ENCODE measurements at regions not wholly inside any gene's neighbourhood (a gene's known extent, or its start where the extent isn't known, plus 50 kb on each side); places are given as distances from the start of the nearest gene placed in this dataset.

DNA sequence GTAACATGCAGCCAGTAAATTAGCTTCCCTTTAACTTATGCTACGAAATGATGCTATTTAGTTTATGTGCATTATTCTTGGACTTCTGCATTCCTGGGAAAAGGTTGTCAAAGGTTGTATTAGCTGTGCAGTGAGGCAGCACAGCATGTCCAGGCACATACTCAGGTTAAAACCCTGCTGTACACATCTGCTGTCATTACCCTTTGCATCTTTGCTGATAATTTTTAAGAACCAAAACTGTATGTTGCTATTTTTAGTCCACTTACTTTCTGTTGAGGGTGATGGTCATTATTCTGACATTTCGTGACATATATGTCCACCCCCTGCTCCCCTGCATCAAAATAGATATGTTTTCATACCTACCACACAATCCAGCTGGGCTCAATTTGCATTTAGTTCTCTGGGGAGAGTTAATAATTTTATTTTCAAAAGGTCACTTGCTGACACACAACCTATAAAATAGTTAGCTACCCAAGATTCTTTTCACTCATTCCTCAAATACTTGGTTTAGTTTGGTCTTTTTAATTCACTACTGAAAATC lies 142.5 kb upstream of the SPACA1 start:
- peak; percentile 26 for DNase-seq (ENCODE audit: low read depth)
- H3K4me3 ChIP-seq (ENCODE audit: low read depth, low read length), result no peak overlapping the region
- TF ChIP-seq, protein P1, sequence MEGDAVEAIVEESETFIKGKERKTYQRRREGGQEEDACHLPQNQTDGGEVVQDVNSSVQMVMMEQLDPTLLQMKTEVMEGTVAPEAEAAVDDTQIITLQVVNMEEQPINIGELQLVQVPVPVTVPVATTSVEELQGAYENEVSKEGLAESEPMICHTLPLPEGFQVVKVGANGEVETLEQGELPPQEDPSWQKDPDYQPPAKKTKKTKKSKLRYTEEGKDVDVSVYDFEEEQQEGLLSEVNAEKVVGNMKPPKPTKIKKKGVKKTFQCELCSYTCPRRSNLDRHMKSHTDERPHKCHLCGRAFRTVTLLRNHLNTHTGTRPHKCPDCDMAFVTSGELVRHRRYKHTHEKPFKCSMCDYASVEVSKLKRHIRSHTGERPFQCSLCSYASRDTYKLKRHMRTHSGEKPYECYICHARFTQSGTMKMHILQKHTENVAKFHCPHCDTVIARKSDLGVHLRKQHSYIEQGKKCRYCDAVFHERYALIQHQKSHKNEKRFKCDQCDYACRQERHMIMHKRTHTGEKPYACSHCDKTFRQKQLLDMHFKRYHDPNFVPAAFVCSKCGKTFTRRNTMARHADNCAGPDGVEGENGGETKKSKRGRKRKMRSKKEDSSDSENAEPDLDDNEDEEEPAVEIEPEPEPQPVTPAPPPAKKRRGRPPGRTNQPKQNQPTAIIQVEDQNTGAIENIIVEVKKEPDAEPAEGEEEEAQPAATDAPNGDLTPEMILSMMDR (conservative IDR thresholded peaks at IDR 0.05; ENCODE audit: low read depth, low read length), result no peak

DNA sequence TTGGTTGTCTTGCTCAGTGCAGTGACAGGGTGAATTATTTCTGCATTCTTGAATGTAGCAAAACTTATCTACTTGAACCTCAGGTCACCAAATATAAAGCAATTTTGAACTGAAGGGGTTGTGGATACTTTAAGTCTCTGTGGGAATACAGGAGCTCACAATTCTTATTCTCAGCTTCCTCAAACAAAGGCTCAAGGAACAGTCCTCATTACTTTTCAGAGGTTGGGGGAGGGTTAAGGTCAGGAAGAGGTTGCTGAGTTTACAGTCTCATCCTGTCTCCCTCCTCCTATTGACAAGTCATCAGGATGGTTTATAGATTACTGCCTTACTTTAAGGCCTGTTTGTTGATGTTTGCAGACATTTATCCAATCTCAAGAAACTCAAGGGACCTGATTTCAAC lies 143.6 kb upstream of the SPACA1 start:
- TF ChIP-seq, protein P1 (conservative IDR thresholded peaks at IDR 0.05; ENCODE audit: low read depth, low read length), result no peak
- no peak for DNase-seq (ENCODE audit: low read depth)
- H3K4me3 ChIP-seq (ENCODE audit: low read depth, low read length), result no peak overlapping the region

DNA sequence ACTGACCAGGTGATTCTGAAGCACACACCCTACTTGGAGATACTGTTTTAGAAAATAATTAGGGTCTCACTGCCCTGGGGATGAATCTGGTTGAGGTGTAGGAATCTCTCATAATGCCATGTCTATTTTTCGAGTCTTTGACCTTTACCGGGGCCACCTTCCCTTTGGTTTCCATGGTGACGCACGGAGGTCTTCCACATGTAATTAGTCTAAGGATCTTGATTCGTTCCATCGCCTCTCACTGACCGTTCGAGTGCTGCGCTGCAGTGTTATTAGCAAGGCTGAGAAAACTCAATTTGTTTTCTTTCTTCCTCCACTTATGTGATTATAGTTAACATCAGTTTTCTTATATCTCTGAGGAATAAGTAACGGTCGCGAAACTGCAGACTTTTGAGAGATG lies 144.3 kb upstream of the SPACA1 start:
- TF ChIP-seq, protein P1 (conservative IDR thresholded peaks at IDR 0.05; ENCODE audit: low read depth, low read length), result no peak
- no peak for DNase-seq (ENCODE audit: low read depth)
- no peak overlapping the region for H3K4me3 ChIP-seq (ENCODE audit: low read depth, low read length)

DNA sequence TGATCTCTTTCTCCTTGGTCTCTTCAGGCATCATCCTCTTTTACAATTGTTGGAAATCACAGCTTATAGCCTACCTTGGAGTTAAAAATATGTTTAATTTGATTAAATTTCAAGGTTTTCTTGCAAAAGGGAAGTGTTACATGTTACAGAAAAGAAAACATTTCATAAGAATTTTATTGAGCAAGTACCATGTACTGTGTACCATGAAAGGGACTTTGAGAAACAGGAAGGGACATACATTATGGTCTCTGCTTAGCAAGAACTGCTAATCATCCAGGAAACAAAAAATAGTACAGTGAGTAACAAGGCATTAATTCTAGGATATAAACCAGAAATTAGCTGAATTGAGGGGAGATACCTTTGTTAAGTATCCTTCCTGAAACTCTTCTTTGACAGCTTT lies 145.3 kb upstream of the SPACA1 start:
- no peak overlapping the region for H3K4me3 ChIP-seq (ENCODE audit: low read depth, low read length)
- TF ChIP-seq, protein P1 (conservative IDR thresholded peaks at IDR 0.05; ENCODE audit: low read depth, low read length), result no peak
- no peak for DNase-seq (ENCODE audit: low read depth)

DNA sequence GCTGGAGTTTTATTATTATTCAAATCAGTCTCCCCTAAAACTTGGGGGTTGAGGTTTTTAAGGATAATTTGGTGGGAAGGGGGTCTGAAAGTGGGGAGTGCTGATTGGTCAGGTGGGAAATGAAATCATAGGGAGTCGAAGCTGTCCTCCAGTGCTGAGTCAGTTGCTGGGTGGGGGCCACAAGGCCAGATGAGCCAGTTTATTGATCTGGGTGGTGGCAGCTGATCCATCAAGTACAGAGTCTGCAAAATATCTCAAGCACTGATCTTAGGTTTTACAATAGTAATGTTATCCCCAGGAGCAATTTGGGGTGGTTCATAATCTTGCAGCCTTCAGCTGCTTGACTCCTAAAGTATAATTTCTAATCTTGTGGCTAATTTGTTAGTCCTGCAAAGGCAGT lies 146.0 kb upstream of the SPACA1 start:
- H3K4me3 ChIP-seq (ENCODE audit: low read depth, low read length), result no peak overlapping the region
- TF ChIP-seq, protein P1 (conservative IDR thresholded peaks at IDR 0.05; ENCODE audit: low read depth, low read length), result no peak
- no peak for DNase-seq (ENCODE audit: low read depth)

DNA sequence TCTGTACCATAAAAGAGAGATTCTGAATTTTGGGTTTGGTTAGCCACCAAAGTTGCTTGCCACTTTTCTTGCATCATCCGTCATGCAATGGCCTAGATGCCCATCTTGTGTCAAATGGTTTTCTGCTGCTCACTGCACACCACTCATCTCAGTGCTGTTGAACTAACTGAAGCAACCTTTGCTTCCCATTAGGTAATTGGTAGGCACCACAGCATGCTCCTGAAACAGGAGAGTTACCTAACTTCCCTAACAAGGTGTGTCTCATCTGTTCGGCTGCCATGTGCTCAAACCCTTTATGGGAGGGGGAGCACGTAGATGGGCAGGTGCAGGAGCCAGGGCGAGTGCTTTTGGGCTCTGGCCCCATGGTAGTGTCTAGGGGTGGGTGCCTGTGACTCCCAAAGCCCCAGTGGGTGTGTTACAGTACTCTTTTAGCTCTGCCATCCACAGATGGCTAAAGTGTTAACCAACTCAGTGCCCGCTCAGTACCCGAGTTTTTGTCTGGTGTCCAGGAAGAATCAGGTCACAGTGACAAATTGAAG lies 147.4 kb upstream of the SPACA1 start:
- no peak overlapping the region for H3K4me3 ChIP-seq (ENCODE audit: low read depth, low read length)
- TF ChIP-seq, protein P1 (conservative IDR thresholded peaks at IDR 0.05; ENCODE audit: low read depth, low read length), result no peak

DNA sequence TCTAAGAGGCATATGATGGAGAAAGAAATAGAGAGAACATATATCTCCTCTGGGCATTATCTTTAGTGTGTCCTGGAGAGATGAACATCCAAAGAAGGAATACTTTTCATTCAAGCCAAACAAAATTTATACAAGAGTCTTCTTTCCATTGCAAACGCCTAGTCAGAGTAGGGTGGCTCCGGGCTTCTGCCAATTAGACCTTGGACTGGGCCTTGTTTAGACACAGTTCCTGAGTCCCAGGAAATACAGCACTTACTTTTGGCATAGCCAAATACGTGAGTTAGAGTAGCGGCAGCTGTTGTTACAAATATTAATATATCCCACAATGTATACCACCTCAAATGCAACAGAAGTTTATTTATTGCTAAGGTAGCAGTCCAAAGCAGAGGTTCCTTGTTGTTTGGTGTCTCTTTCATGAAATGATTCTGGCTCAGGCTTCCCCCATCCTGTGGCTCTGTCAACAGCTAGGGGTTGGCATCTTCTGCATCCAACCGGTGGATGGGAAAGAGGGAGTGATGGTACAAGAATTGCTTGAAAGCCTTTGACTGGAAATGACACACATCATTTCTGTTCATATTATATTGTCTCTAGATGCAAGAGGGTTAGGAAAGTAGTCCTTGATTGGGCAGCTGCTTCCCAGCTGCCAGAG lies 148.0 kb upstream of the SPACA1 start:
- no peak overlapping the region for H3K4me3 ChIP-seq (ENCODE audit: low read depth, low read length)
- no peak for DNase-seq (ENCODE audit: low read depth)
- TF ChIP-seq, protein P1 (conservative IDR thresholded peaks at IDR 0.05; ENCODE audit: low read depth, low read length), result no peak

More for the DNA sequence above, 147.4 kb upstream of the SPACA1 start:
- DNase-seq (ENCODE audit: low read depth), result no peak
